Osteoblast (primary cell): ENCODE measurements at regions not wholly inside any gene's neighbourhood (a gene's known extent, or its start where the extent isn't known, plus 50 kb on each side); places are given as distances from the start of the nearest gene placed in this dataset.

Experiments
- DNase-seq: peaks from one replicate; pipeline ENCODE4 v3.0.0; 2011; ENCODE audit warnings: low spot score, mixed read lengths; ENCODE audit not compliant: insufficient read length; ENCODE audit errors: missing footprints
- H2AFZ ChIP-seq: 2 replicates; pipeline ENCODE4 v1.6.0; 2011; ENCODE audit warnings: mild to moderate bottlenecking, low read length
- H3K27ac ChIP-seq: 2 replicates; pipeline ENCODE4 v1.5.1; 2011; ENCODE audit warnings: mild to moderate bottlenecking, low read depth, low read length, moderate library complexity
- H3K27me3 ChIP-seq: 2 replicates; pipeline ENCODE4 v1.6.0; 2012; ENCODE audit warnings: mild to moderate bottlenecking, control low read depth, inconsistent platforms, low read length, moderate library complexity; ENCODE audit not compliant: insufficient read depth
- H3K36me3 ChIP-seq: 2 replicates; pipeline ENCODE4 v1.5.1; 2011; ENCODE audit warnings: mild to moderate bottlenecking, low read length, control low read depth, moderate library complexity; ENCODE audit not compliant: insufficient read depth
- H3K4me1 ChIP-seq: 2 replicates; pipeline ENCODE4 v1.5.1; 2011; ENCODE audit warnings: mild to moderate bottlenecking, low read length, control low read depth, moderate library complexity; ENCODE audit not compliant: insufficient read depth
- H3K4me2 ChIP-seq: 2 replicates; pipeline ENCODE4 v1.6.0; 2011; ENCODE audit warnings: mild to moderate bottlenecking, low read length; ENCODE audit not compliant: insufficient read depth
- H3K4me3 ChIP-seq: fragments of 200-600 bp; sonication (generic); 3 replicates; pipeline ENCODE4 v1.5.1; 2012; ENCODE audit warnings: mild to moderate bottlenecking, low read length, inconsistent platforms; ENCODE audit not compliant: insufficient read depth
- H3K79me2 ChIP-seq: 2 replicates; pipeline ENCODE4 v1.6.0; 2012; ENCODE audit warnings: mild to moderate bottlenecking, low read length, control low read depth, inconsistent platforms; ENCODE audit not compliant: insufficient read depth
- H3K9me3 ChIP-seq: 2 replicates; pipeline ENCODE4 v1.5.1; 2011; ENCODE audit warnings: low read depth, low read length, control low read depth
- H4K20me1 ChIP-seq: 2 replicates; pipeline ENCODE4 v1.6.0; 2012; ENCODE audit warnings: mild to moderate bottlenecking, low read length, control low read depth; ENCODE audit not compliant: insufficient read depth
- TF ChIP-seq, protein P1 (sequence below): IDR thresholded peaks from 2 replicates; pipeline ENCODE4 v1.5.1; 2011; ENCODE audit warnings: mild to moderate bottlenecking, low read depth, low read length, moderate library complexity; ENCODE audit errors: extremely low read depth

DNA sequence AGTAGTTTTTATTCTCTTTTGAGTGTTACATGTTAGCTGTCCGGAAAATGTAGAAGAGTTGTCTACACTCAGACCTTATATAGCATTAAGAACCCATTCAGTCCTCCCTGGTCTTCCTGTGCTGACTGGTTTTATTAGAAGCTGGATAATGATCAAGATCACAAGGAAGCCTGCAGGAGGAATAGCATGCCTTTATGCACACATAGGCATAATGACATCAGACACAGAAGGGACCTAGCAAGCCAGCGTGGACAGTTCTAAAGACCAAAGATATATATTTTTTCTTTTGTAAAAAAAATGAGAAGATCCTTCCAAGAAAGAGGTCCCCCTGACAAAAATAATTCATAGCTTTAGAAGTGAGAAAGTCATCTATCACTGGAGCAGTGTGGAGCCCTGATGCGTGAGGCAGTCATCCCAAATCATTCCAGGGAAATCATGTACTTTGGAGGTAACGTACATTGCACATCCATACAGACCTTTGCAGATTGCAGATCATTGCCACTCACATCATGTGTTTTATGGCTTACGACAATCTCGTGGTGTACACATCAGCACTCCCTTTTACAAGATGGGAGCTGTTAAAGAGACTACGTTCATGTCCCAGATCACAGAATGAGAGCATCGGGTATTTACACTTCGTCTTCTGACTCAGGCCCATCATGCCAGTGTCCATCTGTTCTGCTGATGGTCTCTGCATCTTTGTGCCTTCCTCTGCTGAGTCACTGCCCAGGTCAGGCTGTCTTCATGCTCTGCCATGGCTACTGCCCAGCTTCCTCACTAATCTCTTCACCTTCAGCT lies 334.0 kb downstream of the SOCS6 start:
- DNase-seq: peak; percentile 29
- peaks cover 3% of the 10 kb centered on the region for H3K9me3 ChIP-seq
- no peak overlapping the region for H3K4me2 ChIP-seq
- no peaks in the 10 kb centered on the region for H4K20me1 ChIP-seq
- no peaks in the 10 kb centered on the region for H3K36me3 ChIP-seq
- TF ChIP-seq, protein P1, sequence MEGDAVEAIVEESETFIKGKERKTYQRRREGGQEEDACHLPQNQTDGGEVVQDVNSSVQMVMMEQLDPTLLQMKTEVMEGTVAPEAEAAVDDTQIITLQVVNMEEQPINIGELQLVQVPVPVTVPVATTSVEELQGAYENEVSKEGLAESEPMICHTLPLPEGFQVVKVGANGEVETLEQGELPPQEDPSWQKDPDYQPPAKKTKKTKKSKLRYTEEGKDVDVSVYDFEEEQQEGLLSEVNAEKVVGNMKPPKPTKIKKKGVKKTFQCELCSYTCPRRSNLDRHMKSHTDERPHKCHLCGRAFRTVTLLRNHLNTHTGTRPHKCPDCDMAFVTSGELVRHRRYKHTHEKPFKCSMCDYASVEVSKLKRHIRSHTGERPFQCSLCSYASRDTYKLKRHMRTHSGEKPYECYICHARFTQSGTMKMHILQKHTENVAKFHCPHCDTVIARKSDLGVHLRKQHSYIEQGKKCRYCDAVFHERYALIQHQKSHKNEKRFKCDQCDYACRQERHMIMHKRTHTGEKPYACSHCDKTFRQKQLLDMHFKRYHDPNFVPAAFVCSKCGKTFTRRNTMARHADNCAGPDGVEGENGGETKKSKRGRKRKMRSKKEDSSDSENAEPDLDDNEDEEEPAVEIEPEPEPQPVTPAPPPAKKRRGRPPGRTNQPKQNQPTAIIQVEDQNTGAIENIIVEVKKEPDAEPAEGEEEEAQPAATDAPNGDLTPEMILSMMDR: no peak
- H3K4me1 ChIP-seq: no peaks in the 10 kb centered on the region
- no peak overlapping the region for H3K4me3 ChIP-seq
- no peak overlapping the region for H3K27ac ChIP-seq
- no peaks in the 10 kb centered on the region for H3K79me2 ChIP-seq
- H2AFZ ChIP-seq: no peak overlapping the region
- no peaks in the 10 kb centered on the region for H3K27me3 ChIP-seq

DNA sequence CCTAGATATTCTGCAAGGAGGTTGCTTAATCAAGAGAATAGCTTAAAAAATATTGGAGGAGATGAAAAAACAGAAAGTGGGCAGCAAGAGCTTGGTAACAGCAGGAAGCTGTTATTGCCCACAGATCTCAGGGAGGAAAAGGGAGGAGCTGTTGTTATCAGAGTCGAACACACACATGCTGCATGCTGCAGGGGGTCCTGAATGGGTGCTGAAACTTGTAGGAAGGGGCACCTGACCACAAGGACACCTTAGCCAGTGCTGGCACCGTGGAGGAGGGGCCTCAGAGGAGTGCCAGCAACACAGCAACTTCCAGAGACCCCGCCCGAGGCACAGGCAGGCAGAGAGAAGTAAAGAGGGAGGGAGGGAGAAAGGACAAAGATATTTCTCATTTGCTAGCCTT lies 332.9 kb downstream of the SOCS6 start:
- Histone ChIP-seq H3K4me2 (no peak overlapping the region), H3K4me1 (no peaks in the 10 kb centered on the region), H3K79me2 (no peaks in the 10 kb centered on the region), H4K20me1 (no peaks in the 10 kb centered on the region), H3K9me3 (peaks cover 3% of the 10 kb centered on the region), H3K4me3 (no peak overlapping the region), H3K27ac (no peak overlapping the region), H3K36me3 (no peaks in the 10 kb centered on the region), H3K27me3 (no peaks in the 10 kb centered on the region), H2AFZ (no peak overlapping the region)
- DNase-seq: no peak
- TF ChIP-seq, protein P1: no peak

DNA sequence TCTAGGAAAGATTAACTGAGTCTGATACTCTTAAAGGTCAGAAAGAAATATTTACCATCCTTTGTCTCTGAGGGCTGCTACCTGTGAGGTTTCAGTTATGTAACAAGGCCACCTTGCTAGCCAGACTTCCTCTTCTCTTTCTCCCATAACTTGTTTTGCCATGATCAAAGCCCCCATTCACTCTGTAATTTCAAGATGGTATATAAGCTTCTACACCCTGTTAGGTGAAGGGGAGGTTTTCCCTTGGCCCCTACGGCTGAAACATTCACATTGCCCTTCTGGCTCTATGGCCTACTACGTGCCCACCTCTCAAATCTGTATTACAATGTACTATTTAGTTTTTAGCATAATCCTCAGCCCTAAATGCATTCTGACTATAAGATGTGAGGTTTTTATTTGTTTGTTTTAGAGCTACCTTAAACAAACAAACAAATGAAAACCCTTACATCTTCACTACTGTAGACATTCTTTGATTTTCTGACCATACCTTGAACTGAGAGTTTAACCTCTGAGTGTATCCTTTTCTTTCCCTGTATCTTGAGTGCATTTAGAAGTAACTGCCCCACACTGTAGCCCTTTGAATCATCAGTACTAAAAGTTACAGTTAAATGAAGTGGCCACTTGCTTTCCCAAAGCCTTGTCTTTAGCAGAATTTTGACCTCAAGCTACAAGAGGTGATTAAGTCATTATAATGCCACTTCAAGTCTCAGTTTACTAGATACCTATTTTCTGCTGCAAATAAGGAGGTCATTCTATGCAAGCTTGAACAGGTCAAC lies 332.2 kb downstream of the SOCS6 start:
- TF ChIP-seq, protein P1: no peak
- peak; percentile 5 for DNase-seq
- Histone ChIP-seq H3K79me2 (no peaks in the 10 kb centered on the region), H3K36me3 (no peaks in the 10 kb centered on the region), H3K4me3 (no peak overlapping the region), H4K20me1 (no peaks in the 10 kb centered on the region), H3K9me3 (peaks cover 3% of the 10 kb centered on the region), H3K27me3 (no peaks in the 10 kb centered on the region), H2AFZ (no peak overlapping the region), H3K4me1 (no peaks in the 10 kb centered on the region), H3K27ac (no peak overlapping the region), H3K4me2 (no peak overlapping the region)
